Right lobe of liver (tissue), 4 donors: ENCODE measurements at regions not wholly inside any gene's neighbourhood (a gene's known extent, or its start where the extent isn't known, plus 50 kb on each side); places are given as distances from the start of the nearest gene placed in this dataset.

Source experiments
- POLR2A ChIP-seq: fragments of 450-650 bp; IDR thresholded peaks from one replicate; pipeline ENCODE4 v1.6.1; 2017; ENCODE audit warnings: antibody characterized with exemption, mild to moderate bottlenecking
- TF ChIP-seq, protein P1 (sequence below), 4 donors: fragments of 200-600 bp in 3 of 4; fragments of 450-650 bp in 1 of 4; IDR thresholded peaks; one replicate each; pipeline versions ENCODE4 v1.5.1 to v1.8.0; 2016 to 2022; ENCODE audit warnings: antibody characterized with exemption in 4 of 4, mild to moderate bottlenecking in 2 of 4
- donor health status: DM: no; HTN: no; CAD: no.
- donor health status: DM: no; HTN: no; CAD: no.
- donor health status: DM: no; HTN: yes; CAD: no.

DNA sequence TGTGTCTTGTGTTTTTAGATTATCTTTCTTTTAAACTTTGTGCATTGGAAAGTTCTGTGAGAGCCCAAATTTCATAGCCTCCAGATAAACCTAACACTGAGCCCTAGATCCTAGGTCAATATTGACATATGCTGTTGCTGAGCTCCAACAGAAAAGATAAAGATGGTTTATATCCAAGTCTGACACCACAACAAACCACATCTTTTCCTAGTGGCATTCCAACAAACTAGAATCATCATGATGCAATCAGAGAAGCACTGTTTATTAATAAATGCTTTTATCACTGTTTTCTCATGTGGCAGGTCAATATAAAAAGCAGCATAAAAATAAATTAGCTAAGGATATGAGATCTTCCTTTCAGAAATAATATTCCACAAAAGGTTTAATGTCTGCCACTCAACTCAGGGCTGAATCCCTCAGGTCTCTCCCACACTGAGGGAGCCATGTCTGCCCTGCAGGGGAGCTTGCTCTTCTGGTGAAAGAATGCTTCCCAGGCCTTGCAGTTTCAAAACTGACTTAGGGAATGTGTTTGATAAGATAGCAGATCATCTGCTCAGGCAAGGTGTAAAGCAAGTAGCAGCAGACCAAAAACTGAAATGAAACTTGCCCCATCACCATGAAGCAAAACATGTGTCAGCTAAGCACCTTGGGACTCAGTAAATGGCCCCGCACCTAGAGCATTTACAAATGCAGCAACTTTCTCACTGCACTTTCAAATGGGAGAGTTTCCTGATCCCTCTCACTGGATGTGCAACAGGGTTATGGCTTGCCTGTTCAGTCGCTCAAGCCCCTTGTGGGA is 493.0 kb downstream of the AGTPBP1 start:
- TF ChIP-seq, protein P1, sequence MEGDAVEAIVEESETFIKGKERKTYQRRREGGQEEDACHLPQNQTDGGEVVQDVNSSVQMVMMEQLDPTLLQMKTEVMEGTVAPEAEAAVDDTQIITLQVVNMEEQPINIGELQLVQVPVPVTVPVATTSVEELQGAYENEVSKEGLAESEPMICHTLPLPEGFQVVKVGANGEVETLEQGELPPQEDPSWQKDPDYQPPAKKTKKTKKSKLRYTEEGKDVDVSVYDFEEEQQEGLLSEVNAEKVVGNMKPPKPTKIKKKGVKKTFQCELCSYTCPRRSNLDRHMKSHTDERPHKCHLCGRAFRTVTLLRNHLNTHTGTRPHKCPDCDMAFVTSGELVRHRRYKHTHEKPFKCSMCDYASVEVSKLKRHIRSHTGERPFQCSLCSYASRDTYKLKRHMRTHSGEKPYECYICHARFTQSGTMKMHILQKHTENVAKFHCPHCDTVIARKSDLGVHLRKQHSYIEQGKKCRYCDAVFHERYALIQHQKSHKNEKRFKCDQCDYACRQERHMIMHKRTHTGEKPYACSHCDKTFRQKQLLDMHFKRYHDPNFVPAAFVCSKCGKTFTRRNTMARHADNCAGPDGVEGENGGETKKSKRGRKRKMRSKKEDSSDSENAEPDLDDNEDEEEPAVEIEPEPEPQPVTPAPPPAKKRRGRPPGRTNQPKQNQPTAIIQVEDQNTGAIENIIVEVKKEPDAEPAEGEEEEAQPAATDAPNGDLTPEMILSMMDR (IDR thresholded peaks at IDR 0.05), result no peak
- no peak for TF ChIP-seq POLR2A
